ENCODE measurements at regions not wholly inside any gene's neighbourhood (a gene's known extent, or its start where the extent isn't known, plus 50 kb on each side); places are given as distances from the start of the nearest gene placed in this dataset.

- no peaks in the 10 kb centered on the region for H3K4me1 Mint-ChIP-seq (ENCODE audit: low read depth, unreplicated experiment)
- no peaks in the 10 kb centered on the region for H3K36me3 Mint-ChIP-seq (ENCODE audit: insufficient read depth, unreplicated experiment)
- peaks cover 15% of the 10 kb centered on the region for H3K27me3 Mint-ChIP-seq (ENCODE audit: unreplicated experiment)
- intact Hi-C loops (cut with micrococcal nuclease; ENCODE audit: unreplicated experiment) = loop anchor here (10.0 kb wide), 1 partner anchor 69 kb away; no protein-coding TSS in a partner anchor
- CTCF ChIA-PET = no interaction called here
- no TSS peak for BruUV-seq (replicated peaks)
- H3K27ac Mint-ChIP-seq (ENCODE audit: unreplicated experiment) = no peak overlapping the region
- DNase-seq = no peak
- no peaks in the 10 kb centered on the region for H3K9me3 Mint-ChIP-seq (ENCODE audit: low read depth, unreplicated experiment)
- no peak for TF ChIP-seq CTCF (IDR thresholded peaks at IDR 0.05; ENCODE audit: unreplicated experiment)
- no peak overlapping the region for H3K4me3 Mint-ChIP-seq (ENCODE audit: low read depth, unreplicated experiment)
Observed at GRCh38 chr12:39205969-39206368, 237.0 kb downstream of the KIF21A start.

- H3K4me3 Mint-ChIP-seq (ENCODE audit: low read depth, unreplicated experiment) = no peak overlapping the region
- H3K4me1 Mint-ChIP-seq (ENCODE audit: low read depth, unreplicated experiment) = no peaks in the 10 kb centered on the region
- CTCF ChIA-PET = no interaction called here
- H3K9me3 Mint-ChIP-seq (ENCODE audit: low read depth, unreplicated experiment) = no peaks in the 10 kb centered on the region
- TF ChIP-seq CTCF (IDR thresholded peaks at IDR 0.05; ENCODE audit: unreplicated experiment) = no peak
- no peak for DNase-seq
- no peaks in the 10 kb centered on the region for H3K36me3 Mint-ChIP-seq (ENCODE audit: insufficient read depth, unreplicated experiment)
- BruUV-seq (replicated peaks) = no TSS peak
- no peak overlapping the region for H3K27ac Mint-ChIP-seq (ENCODE audit: unreplicated experiment)
- intact Hi-C loops (cut with micrococcal nuclease; ENCODE audit: unreplicated experiment) = no loop called here
- peaks cover 9% of the 10 kb centered on the region for H3K27me3 Mint-ChIP-seq (ENCODE audit: unreplicated experiment)
Observed at GRCh38 chr12:39199351-39199750, 243.6 kb downstream of the KIF21A start.

- CTCF ChIA-PET = no interaction called here
Observed at GRCh38 chr12:39188689-39189088, 254.2 kb downstream of the KIF21A start.

GRCh38 chr12:39186744-39187143 lies 256.2 kb downstream of the KIF21A start:
- CTCF ChIA-PET = no interaction called here
- H3K27me3 Mint-ChIP-seq (ENCODE audit: unreplicated experiment) = no peaks in the 10 kb centered on the region
- H3K4me3 Mint-ChIP-seq (ENCODE audit: low read depth, unreplicated experiment) = no peak overlapping the region
- H3K4me1 Mint-ChIP-seq (ENCODE audit: low read depth, unreplicated experiment) = no peaks in the 10 kb centered on the region
- H3K36me3 Mint-ChIP-seq (ENCODE audit: insufficient read depth, unreplicated experiment) = no peaks in the 10 kb centered on the region
- no peak for DNase-seq
- H3K9me3 Mint-ChIP-seq (ENCODE audit: low read depth, unreplicated experiment) = no peaks in the 10 kb centered on the region
- H3K27ac Mint-ChIP-seq (ENCODE audit: unreplicated experiment) = no peak overlapping the region
- no TSS peak for BruUV-seq (replicated peaks)
- intact Hi-C loops (cut with micrococcal nuclease; ENCODE audit: unreplicated experiment) = no loop called here
- TF ChIP-seq CTCF (IDR thresholded peaks at IDR 0.05; ENCODE audit: unreplicated experiment) = no peak

More at GRCh38 chr12:39188689-39189088, 254.2 kb downstream of the KIF21A start:
- no peak overlapping the region for H3K27ac Mint-ChIP-seq (ENCODE audit: unreplicated experiment)
- no peaks in the 10 kb centered on the region for H3K36me3 Mint-ChIP-seq (ENCODE audit: insufficient read depth, unreplicated experiment)
- no peaks in the 10 kb centered on the region for H3K9me3 Mint-ChIP-seq (ENCODE audit: low read depth, unreplicated experiment)
- no peaks in the 10 kb centered on the region for H3K27me3 Mint-ChIP-seq (ENCODE audit: unreplicated experiment)
- no peak overlapping the region for H3K4me3 Mint-ChIP-seq (ENCODE audit: low read depth, unreplicated experiment)
- DNase-seq = no peak
- H3K4me1 Mint-ChIP-seq (ENCODE audit: low read depth, unreplicated experiment) = no peaks in the 10 kb centered on the region
- TF ChIP-seq CTCF (IDR thresholded peaks at IDR 0.05; ENCODE audit: unreplicated experiment) = no peak
- intact Hi-C loops (cut with micrococcal nuclease; ENCODE audit: unreplicated experiment) = no loop called here
- no TSS peak for BruUV-seq (replicated peaks)

Measured in Calu3 (cell line).